Kidney epithelial cell (primary cell): ENCODE measurements at regions not wholly inside any gene's neighbourhood (a gene's known extent, or its start where the extent isn't known, plus 50 kb on each side); places are given as distances from the start of the nearest gene placed in this dataset.

Experiments used
- DNase-seq: peaks from one replicate; pipeline ENCODE4 v3.0.0-alpha.2; 2010; ENCODE audit warnings: low read depth
- H3K27me3 ChIP-seq: 2 replicates; pipeline ENCODE4 v1.6.0; 2011; ENCODE audit warnings: low read length; ENCODE audit not compliant: control insufficient read depth, insufficient read depth
- H3K36me3 ChIP-seq: 2 replicates; pipeline ENCODE4 v1.5.1; 2011; ENCODE audit warnings: low read length; ENCODE audit not compliant: control insufficient read depth, insufficient read depth
- H3K4me3 ChIP-seq: 2 replicates; pipeline ENCODE4 v1.5.1; 2011; ENCODE audit warnings: low read depth, mild to moderate bottlenecking, control low read depth, low read length
- TF ChIP-seq, protein P1 (sequence below): IDR thresholded peaks from 2 replicates; pipeline ENCODE4 v1.5.1; 2011; ENCODE audit warnings: mild to moderate bottlenecking, moderate library complexity, low read length, control low read depth, inconsistent platforms; ENCODE audit not compliant: insufficient read depth, poor library complexity, severe bottlenecking

DNA sequence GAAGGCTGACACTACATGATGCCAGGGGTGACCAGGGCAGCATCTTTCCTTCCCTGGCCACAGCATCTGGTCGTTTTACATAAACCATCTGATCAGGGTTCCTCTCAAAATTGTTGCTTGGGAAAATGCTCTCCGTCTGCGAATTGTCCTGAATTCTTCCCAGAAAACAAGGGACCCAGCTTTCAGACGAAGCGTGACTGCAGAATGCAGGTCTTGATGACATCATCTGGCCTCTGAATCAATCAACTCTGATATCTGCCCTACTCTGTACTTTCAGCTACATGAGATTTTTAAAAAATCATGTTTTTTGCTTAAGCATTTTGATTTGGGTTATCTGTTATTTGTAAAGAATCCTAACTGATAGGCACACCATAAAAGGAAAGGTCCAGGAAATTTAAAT lies 246.6 kb upstream of the IRS2 start:
- no peak for DNase-seq
- TF ChIP-seq, protein P1, sequence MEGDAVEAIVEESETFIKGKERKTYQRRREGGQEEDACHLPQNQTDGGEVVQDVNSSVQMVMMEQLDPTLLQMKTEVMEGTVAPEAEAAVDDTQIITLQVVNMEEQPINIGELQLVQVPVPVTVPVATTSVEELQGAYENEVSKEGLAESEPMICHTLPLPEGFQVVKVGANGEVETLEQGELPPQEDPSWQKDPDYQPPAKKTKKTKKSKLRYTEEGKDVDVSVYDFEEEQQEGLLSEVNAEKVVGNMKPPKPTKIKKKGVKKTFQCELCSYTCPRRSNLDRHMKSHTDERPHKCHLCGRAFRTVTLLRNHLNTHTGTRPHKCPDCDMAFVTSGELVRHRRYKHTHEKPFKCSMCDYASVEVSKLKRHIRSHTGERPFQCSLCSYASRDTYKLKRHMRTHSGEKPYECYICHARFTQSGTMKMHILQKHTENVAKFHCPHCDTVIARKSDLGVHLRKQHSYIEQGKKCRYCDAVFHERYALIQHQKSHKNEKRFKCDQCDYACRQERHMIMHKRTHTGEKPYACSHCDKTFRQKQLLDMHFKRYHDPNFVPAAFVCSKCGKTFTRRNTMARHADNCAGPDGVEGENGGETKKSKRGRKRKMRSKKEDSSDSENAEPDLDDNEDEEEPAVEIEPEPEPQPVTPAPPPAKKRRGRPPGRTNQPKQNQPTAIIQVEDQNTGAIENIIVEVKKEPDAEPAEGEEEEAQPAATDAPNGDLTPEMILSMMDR = no peak
- no peak overlapping the region for H3K4me3 ChIP-seq
- no peaks in the 10 kb centered on the region for H3K27me3 ChIP-seq
- no peaks in the 10 kb centered on the region for H3K36me3 ChIP-seq

DNA sequence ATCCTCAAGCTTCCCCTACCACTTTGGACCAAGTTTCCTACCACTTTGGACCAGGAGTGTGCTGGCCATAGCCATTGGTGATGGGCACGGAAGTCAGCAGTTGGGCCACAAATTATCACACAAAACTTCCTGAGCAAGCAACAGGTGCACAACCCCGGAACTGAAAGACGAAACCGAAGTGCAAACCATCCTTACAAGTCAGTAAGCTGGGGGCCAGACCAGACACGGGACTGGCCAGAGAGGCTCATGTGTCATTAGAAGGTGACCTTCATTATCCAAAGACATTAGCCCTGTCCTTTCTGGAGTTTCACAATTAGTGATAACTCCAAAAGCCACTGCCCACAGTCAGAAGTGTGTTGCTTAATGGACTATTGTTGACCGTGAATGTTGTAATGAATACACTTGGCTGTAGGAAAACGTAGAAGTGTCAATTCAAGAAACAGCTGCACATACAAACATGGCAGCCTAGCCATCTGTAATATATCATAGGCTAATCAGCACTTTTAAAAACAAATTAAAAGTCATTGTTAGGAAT lies 244.1 kb upstream of the IRS2 start:
- DNase-seq = no peak
- Histone ChIP-seq H3K36me3 (no peaks in the 10 kb centered on the region), H3K27me3 (no peaks in the 10 kb centered on the region), H3K4me3 (no peak overlapping the region)
- TF ChIP-seq, protein P1 = no peak

DNA sequence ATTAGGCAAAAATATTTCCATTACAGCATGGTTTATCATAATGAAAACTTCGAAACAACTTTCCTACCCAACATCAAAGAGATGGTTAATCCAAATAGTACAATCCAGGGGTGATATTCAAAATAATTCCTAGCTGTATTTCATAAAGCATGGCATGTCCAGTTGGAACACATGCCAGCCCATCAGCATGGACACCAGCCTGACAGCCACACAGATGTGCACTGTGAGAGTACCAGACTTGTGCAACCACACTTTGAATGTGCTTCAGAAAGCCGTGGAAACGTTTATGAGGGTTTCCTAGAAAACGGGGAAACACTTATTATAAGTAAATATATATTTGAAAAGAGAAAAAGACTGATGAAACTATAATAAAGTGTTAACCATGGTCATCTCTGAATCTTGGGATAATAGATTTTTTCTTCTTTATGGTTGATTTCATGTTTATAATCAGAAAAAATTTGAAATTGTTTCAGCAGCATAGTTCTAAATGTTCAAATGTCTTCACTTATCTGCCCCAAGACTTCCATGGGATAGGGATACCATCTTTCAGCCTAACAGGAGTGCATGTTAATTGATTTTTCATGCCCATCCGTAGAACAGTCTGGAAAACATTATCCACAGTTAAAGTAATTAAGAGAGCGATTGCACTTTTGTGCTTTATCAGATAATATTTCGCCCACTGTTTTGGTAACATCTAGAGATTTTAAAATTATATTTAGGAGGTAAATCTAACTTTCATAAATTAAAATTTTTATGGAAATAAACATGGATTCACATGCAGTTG lies 242.6 kb upstream of the IRS2 start:
- Histone ChIP-seq H3K36me3 (no peaks in the 10 kb centered on the region), H3K27me3 (no peaks in the 10 kb centered on the region), H3K4me3 (no peak overlapping the region)
- no peak for DNase-seq
- TF ChIP-seq, protein P1 = no peak

DNA sequence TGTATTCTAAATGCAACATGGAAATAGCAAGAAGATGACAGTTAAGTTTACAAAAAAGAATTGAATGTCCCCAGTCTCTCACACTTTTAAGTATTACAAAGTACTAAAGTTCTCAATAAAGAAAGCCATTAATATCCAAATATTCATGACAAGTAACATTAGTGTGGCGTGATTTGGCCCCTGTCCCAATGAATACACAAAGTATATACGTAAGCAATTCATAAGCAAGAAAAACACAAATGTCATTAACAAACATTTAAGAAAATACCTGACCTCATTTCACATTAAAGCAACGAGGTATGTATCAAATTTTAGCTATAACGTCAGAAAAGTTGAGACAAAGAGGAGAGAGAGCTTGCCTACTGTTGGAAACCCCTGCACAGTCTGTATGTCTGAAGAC lies 241.9 kb upstream of the IRS2 start:
- TF ChIP-seq, protein P1 = no peak
- Histone ChIP-seq H3K27me3 (no peaks in the 10 kb centered on the region), H3K36me3 (no peaks in the 10 kb centered on the region), H3K4me3 (no peak overlapping the region)
- no peak for DNase-seq

DNA sequence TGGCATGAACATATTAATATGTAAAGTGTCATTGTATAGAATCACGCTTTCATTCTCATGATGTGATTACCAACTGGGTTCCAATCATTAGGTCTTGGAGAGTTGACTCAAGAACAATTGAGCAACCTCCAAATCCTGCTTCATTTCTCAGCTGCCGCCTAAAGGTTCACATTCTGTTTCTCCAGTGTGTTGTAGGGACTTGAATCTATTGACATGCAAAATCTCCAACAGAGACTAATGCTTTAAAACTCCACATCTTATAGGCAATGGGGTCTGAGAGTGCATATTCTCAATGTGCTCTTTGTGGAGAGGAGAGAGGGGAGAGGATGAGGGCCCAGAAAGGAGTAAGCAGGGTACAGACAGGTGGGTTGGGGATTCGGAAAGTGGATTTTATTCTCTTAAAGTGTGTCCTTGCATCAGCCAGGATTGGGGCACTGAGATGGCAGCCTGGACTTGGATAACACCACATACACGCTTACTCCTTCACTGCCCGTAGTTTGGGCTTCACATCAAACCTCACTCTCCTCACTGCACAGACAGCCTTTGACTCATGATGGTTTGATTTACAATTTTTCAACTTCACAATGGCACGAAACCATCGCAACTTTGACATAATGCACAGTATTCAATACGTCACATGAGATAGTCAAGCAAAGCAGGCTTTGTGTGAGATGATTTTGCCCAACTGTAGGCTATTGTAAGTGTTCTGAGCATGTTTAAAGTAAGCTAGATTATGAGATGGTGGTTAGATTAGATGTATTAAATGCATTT lies 241.3 kb upstream of the IRS2 start:
- Histone ChIP-seq H3K4me3 (no peak overlapping the region), H3K36me3 (no peaks in the 10 kb centered on the region), H3K27me3 (no peaks in the 10 kb centered on the region)
- TF ChIP-seq, protein P1 = no peak
- no peak for DNase-seq
